ENCODE measurements at regions not wholly inside any gene's neighbourhood (a gene's known extent, or its start where the extent isn't known, plus 50 kb on each side); places are given as distances from the start of the nearest gene placed in this dataset.

GRCh38 chr17:33889766-33890165 lies 365.3 kb upstream of the CCL2 start:
- H3K9me3 ChIP-seq: no peaks in the 10 kb centered on the region
- ATAC-seq: no peak
- DNase-seq: no peak
- H3K36me3 ChIP-seq: no peaks in the 10 kb centered on the region
- H3K27ac ChIP-seq: no peak overlapping the region
- H3K4me1 ChIP-seq: no peaks in the 10 kb centered on the region
- H3K27me3 ChIP-seq: peaks cover 3% of the 10 kb centered on the region
- intact Hi-C loops (cut with DNase I): no loop called here
- H3K4me3 ChIP-seq: no peak overlapping the region
- TF ChIP-seq, protein P1, sequence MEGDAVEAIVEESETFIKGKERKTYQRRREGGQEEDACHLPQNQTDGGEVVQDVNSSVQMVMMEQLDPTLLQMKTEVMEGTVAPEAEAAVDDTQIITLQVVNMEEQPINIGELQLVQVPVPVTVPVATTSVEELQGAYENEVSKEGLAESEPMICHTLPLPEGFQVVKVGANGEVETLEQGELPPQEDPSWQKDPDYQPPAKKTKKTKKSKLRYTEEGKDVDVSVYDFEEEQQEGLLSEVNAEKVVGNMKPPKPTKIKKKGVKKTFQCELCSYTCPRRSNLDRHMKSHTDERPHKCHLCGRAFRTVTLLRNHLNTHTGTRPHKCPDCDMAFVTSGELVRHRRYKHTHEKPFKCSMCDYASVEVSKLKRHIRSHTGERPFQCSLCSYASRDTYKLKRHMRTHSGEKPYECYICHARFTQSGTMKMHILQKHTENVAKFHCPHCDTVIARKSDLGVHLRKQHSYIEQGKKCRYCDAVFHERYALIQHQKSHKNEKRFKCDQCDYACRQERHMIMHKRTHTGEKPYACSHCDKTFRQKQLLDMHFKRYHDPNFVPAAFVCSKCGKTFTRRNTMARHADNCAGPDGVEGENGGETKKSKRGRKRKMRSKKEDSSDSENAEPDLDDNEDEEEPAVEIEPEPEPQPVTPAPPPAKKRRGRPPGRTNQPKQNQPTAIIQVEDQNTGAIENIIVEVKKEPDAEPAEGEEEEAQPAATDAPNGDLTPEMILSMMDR (IDR thresholded peaks at IDR 0.05): no peak

- no peaks in the 10 kb centered on the region for H3K9me3 ChIP-seq
Observed at GRCh38 chr17:33892717-33893591, 362.1 kb upstream of the CCL2 start.

GRCh38 chr17:33895491-33895890 lies 359.6 kb upstream of the CCL2 start:
- intact Hi-C loops (cut with DNase I): no loop called here
- H3K27me3 ChIP-seq: peaks cover 8% of the 10 kb centered on the region

More at GRCh38 chr17:33892717-33893591, 362.1 kb upstream of the CCL2 start:
- Histone ChIP-seq H3K36me3 (no peaks in the 10 kb centered on the region), H3K27ac (no peak overlapping the region), H3K4me3 (no peak overlapping the region), H3K27me3 (peaks cover 8% of the 10 kb centered on the region), H3K4me1 (no peaks in the 10 kb centered on the region)
- DNase-seq: no peak
- TF ChIP-seq, protein P1 (IDR thresholded peaks at IDR 0.05): no peak
- no peak for ATAC-seq
- intact Hi-C loops (cut with DNase I): no loop called here

GRCh38 chr17:33896263-33896662 lies 358.8 kb upstream of the CCL2 start:
- intact Hi-C loops (cut with DNase I): no loop called here
- ATAC-seq: no peak
- no peaks in the 10 kb centered on the region for H3K36me3 ChIP-seq
- TF ChIP-seq, protein P1 (IDR thresholded peaks at IDR 0.05): no peak
- H3K9me3 ChIP-seq: no peaks in the 10 kb centered on the region
- no peak overlapping the region for H3K4me3 ChIP-seq
- no peak overlapping the region for H3K27ac ChIP-seq
- H3K27me3 ChIP-seq: peaks cover 8% of the 10 kb centered on the region
- no peak for DNase-seq
- H3K4me1 ChIP-seq: no peaks in the 10 kb centered on the region

More at GRCh38 chr17:33895491-33895890, 359.6 kb upstream of the CCL2 start:
- DNase-seq: no peak
- Histone ChIP-seq H3K27ac (no peak overlapping the region), H3K9me3 (no peaks in the 10 kb centered on the region), H3K4me1 (no peaks in the 10 kb centered on the region), H3K36me3 (no peaks in the 10 kb centered on the region), H3K4me3 (no peak overlapping the region)
- no peak for ATAC-seq
- TF ChIP-seq, protein P1 (IDR thresholded peaks at IDR 0.05): no peak

GRCh38 chr17:33901085-33901484 lies 354.0 kb upstream of the CCL2 start:
- H3K27ac ChIP-seq: no peak overlapping the region
- H3K36me3 ChIP-seq: no peaks in the 10 kb centered on the region
- no peaks in the 10 kb centered on the region for H3K9me3 ChIP-seq
- no peak for DNase-seq
- TF ChIP-seq, protein P1 (IDR thresholded peaks at IDR 0.05): no peak
- H3K4me3 ChIP-seq: no peak overlapping the region
- no peak for ATAC-seq
- intact Hi-C loops (cut with DNase I): no loop called here
- H3K4me1 ChIP-seq: no peaks in the 10 kb centered on the region
- H3K27me3 ChIP-seq: no peaks in the 10 kb centered on the region

Data from upper lobe of right lung (tissue), 1 donor.